ENCODE measurements at regions not wholly inside any gene's neighbourhood (a gene's known extent, or its start where the extent isn't known, plus 50 kb on each side); places are given as distances from the start of the nearest gene placed in this dataset.

DNA sequence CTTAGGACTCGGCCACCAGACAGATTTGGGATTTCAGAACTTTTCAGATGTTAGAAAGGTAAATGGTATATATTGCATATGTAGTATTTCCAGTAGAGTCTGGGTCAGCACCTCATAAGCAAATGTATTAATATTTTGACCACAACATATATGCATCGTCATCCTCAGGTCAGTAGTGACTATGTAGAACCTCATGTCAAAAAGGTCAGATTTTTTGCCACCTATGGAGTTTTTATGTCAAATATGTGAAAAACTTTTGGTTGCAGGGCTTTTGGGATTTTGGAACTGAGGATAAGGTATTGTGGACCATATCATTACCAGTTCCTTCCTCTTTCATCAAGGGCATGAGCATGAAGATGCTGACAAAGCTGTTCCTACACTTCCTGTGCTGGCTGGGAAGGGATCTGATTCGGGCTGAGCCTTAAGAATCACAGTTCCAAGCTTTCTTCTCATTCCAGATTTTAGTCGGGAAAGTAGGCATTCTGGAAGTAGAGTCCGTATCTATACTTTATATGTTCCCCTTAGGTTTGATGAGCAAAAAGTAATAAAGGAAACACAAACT is 183.0 kb upstream of the PGRMC2 start:
- Histone ChIP-seq H3K27me3 (ENCODE audit: insufficient read depth, low read length, poor library complexity, severe bottlenecking) (no peaks in the 10 kb centered on the region), H3F3A (ENCODE audit: low read depth) (no peaks in the 10 kb centered on the region), H3K79me2 (ENCODE audit: insufficient read depth, low read length) (no peaks in the 10 kb centered on the region), H4K20me1 (ENCODE audit: insufficient read depth, low read length, poor library complexity, severe bottlenecking) (no peaks in the 10 kb centered on the region), H3K36me3 (ENCODE audit: insufficient read depth, low read length) (no peaks in the 10 kb centered on the region), H3K4me1 (ENCODE audit: insufficient read depth, low read length, poor library complexity, severe bottlenecking) (no peaks in the 10 kb centered on the region), H2AFZ (ENCODE audit: low read length) (no peak overlapping the region), H3K4me3 (ENCODE audit: low read length, poor library complexity, severe bottlenecking) (no peak overlapping the region), H3K4me2 (ENCODE audit: low read depth, low read length, poor library complexity, severe bottlenecking) (no peak overlapping the region), H3K9ac (ENCODE audit: low read depth, low read length, poor library complexity, severe bottlenecking) (no peak overlapping the region), H3K9me3 (ENCODE audit: insufficient read depth, low read depth, low read length) (no peaks in the 10 kb centered on the region), H3K9me2 (replicated peaks; ENCODE audit: low read depth, low read length) (no peaks in the 10 kb centered on the region)
- TF ChIP-seq EZH2phosphoT487 (IDR thresholded peaks at IDR 0.05; ENCODE audit: borderline replicate concordance) = no peak
- TF ChIP-seq, protein P1, sequence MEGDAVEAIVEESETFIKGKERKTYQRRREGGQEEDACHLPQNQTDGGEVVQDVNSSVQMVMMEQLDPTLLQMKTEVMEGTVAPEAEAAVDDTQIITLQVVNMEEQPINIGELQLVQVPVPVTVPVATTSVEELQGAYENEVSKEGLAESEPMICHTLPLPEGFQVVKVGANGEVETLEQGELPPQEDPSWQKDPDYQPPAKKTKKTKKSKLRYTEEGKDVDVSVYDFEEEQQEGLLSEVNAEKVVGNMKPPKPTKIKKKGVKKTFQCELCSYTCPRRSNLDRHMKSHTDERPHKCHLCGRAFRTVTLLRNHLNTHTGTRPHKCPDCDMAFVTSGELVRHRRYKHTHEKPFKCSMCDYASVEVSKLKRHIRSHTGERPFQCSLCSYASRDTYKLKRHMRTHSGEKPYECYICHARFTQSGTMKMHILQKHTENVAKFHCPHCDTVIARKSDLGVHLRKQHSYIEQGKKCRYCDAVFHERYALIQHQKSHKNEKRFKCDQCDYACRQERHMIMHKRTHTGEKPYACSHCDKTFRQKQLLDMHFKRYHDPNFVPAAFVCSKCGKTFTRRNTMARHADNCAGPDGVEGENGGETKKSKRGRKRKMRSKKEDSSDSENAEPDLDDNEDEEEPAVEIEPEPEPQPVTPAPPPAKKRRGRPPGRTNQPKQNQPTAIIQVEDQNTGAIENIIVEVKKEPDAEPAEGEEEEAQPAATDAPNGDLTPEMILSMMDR (conservative IDR thresholded peaks at IDR 0.05; ENCODE audit: low read length) = no peak

DNA sequence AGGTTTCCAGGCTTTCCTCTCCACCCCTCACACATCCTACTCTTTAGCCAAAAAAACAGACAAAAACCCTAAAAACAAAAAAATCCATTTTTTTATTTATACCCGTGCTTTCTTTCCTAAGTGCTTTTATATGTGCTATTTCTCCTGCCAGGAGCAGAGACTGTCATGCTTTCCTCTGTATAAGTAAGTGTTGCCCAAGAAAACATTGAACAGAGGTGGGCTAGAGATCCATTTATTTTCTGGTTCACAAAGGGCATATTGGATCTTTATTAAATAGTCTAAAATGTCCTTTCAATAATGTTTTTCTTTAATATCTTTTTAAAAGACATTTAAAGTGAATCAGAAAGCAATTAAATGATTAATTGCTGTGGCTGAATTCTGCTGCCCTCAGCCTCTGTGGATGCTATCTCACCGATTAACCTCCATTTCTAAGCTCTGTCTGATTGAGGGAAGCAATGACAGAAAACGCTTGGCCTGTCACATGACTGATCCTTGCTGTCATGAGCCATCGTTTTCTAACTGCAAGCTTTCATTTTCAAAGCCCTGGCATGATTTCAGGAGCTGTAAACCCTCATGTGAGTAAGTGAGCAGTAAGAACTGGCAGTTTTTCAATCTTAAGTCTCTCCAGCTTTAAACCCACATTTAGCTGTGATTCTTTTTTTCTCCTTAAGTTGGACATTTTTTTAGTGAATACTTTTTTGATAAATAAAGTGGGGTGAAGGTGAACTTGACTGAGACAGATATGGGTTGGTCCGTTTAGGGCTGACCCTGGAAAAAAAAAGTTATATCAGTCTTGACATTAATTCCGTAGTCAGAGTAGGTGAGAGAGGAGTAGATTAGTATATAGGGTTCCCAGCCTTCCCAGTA is 180.7 kb upstream of the PGRMC2 start:
- no peaks in the 10 kb centered on the region for H3F3A ChIP-seq (ENCODE audit: low read depth)
- no peaks in the 10 kb centered on the region for H3K9me2 ChIP-seq (replicated peaks; ENCODE audit: low read depth, low read length)
- H3K9me3 ChIP-seq (ENCODE audit: insufficient read depth, low read depth, low read length) = no peaks in the 10 kb centered on the region
- no peaks in the 10 kb centered on the region for H3K36me3 ChIP-seq (ENCODE audit: insufficient read depth, low read length)
- H3K79me2 ChIP-seq (ENCODE audit: insufficient read depth, low read length) = no peaks in the 10 kb centered on the region
- no peaks in the 10 kb centered on the region for H3K27me3 ChIP-seq (ENCODE audit: insufficient read depth, low read length, poor library complexity, severe bottlenecking)
- no peaks in the 10 kb centered on the region for H3K4me1 ChIP-seq (ENCODE audit: insufficient read depth, low read length, poor library complexity, severe bottlenecking)
- no peaks in the 10 kb centered on the region for H4K20me1 ChIP-seq (ENCODE audit: insufficient read depth, low read length, poor library complexity, severe bottlenecking)
- no peak overlapping the region for H3K4me2 ChIP-seq (ENCODE audit: low read depth, low read length, poor library complexity, severe bottlenecking)
- H2AFZ ChIP-seq (ENCODE audit: low read length) = no peak overlapping the region
- no peak for TF ChIP-seq EZH2phosphoT487 (IDR thresholded peaks at IDR 0.05; ENCODE audit: borderline replicate concordance)
- TF ChIP-seq, protein P1 (conservative IDR thresholded peaks at IDR 0.05; ENCODE audit: low read length) = no peak
- no peak overlapping the region for H3K9ac ChIP-seq (ENCODE audit: low read depth, low read length, poor library complexity, severe bottlenecking)
- no peak overlapping the region for H3K4me3 ChIP-seq (ENCODE audit: low read length, poor library complexity, severe bottlenecking)

DNA sequence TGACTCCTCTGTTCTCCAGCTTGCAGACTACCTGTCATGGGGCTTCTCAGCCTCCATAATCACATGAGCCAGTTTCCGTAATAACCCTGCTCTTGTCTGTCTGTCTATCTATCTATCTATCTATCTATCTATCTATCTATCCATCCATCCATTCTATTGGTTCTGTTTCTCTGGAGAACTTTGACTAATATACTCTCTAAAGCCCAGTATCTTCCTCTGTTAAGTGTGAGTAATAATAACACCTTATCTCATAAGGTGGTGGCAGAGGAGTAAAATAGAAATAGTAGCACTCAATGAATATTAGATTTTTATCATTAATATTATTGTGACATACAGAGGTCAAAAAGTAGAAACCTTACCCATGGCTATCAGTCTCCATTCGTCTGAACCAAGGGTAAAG is 177.9 kb upstream of the PGRMC2 start:
- no peaks in the 10 kb centered on the region for H3K9me3 ChIP-seq (ENCODE audit: insufficient read depth, low read depth, low read length)
- H4K20me1 ChIP-seq (ENCODE audit: insufficient read depth, low read length, poor library complexity, severe bottlenecking) = no peaks in the 10 kb centered on the region
- H3K4me2 ChIP-seq (ENCODE audit: low read depth, low read length, poor library complexity, severe bottlenecking) = no peak overlapping the region
- no peak overlapping the region for H3K4me3 ChIP-seq (ENCODE audit: low read length, poor library complexity, severe bottlenecking)
- H3K4me1 ChIP-seq (ENCODE audit: insufficient read depth, low read length, poor library complexity, severe bottlenecking) = no peaks in the 10 kb centered on the region
- TF ChIP-seq, protein P1 (conservative IDR thresholded peaks at IDR 0.05; ENCODE audit: low read length) = no peak
- no peak for TF ChIP-seq EZH2phosphoT487 (IDR thresholded peaks at IDR 0.05; ENCODE audit: borderline replicate concordance)
- no peaks in the 10 kb centered on the region for H3K9me2 ChIP-seq (replicated peaks; ENCODE audit: low read depth, low read length)
- no peaks in the 10 kb centered on the region for H3K79me2 ChIP-seq (ENCODE audit: insufficient read depth, low read length)
- H3K9ac ChIP-seq (ENCODE audit: low read depth, low read length, poor library complexity, severe bottlenecking) = no peak overlapping the region
- no peaks in the 10 kb centered on the region for H3K27me3 ChIP-seq (ENCODE audit: insufficient read depth, low read length, poor library complexity, severe bottlenecking)
- H2AFZ ChIP-seq (ENCODE audit: low read length) = no peak overlapping the region
- no peaks in the 10 kb centered on the region for H3F3A ChIP-seq (ENCODE audit: low read depth)
- H3K36me3 ChIP-seq (ENCODE audit: insufficient read depth, low read length) = no peaks in the 10 kb centered on the region
